ENCODE measurements at regions not wholly inside any gene's neighbourhood (a gene's known extent, or its start where the extent isn't known, plus 50 kb on each side); places are given as distances from the start of the nearest gene placed in this dataset.

DNA sequence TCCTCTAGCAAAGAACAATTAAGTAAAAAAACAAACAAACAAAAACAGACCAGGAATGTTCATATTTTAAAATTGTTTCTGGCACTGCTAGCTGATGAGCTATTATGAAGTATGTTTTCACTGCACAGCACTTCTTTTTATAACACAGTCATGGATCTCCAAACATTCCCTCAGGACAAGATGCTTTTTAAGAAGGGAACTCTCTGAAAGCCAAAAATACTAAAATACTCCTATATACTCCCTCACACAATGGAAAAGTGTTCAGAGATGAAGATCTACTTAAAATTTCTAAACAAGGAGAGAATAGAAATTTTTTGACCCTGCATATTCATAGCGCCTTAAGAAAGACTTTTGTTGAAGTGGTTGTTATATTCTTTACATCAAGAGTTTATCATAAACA, 926.8 kb downstream of the DIAPH3 start:
- Histone ChIP-seq H3K27me3 (ENCODE audit: insufficient read depth, low read depth) (no peaks in the 10 kb centered on the region), H3K36me3 (ENCODE audit: low read depth) (no peaks in the 10 kb centered on the region), H3K79me2 (ENCODE audit: low read depth) (no peaks in the 10 kb centered on the region), H3K27ac (no peak overlapping the region), H3K9me2 (ENCODE audit: insufficient read depth) (no peaks in the 10 kb centered on the region), H3F3A (ENCODE audit: insufficient read depth, low read depth) (no peaks in the 10 kb centered on the region), H3K4me3 (no peak overlapping the region), H3K4me1 (replicated peaks; ENCODE audit: insufficient read depth) (no peaks in the 10 kb centered on the region), H2AFZ (no peak overlapping the region), H3K4me2 (no peak overlapping the region), H3K9me3 (ENCODE audit: insufficient read depth, low read depth) (no peaks in the 10 kb centered on the region), H4K20me1 (ENCODE audit: insufficient read depth) (no peaks in the 10 kb centered on the region)
- DNase-seq: no peak
- TF ChIP-seq CTCF (conservative IDR thresholded peaks at IDR 0.05): no peak
- TF ChIP-seq EZH2 (IDR thresholded peaks at IDR 0.05; ENCODE audit: low read depth): no peak
- intact Hi-C loops (cut with micrococcal nuclease; ENCODE audit: unreplicated experiment): no loop called here
- BruUV-seq (replicated peaks): no TSS peak
- ChIA-PET POLR2A (ENCODE audit: unreplicated experiment) (no interaction called here), CTCF (no interaction called here)

DNA sequence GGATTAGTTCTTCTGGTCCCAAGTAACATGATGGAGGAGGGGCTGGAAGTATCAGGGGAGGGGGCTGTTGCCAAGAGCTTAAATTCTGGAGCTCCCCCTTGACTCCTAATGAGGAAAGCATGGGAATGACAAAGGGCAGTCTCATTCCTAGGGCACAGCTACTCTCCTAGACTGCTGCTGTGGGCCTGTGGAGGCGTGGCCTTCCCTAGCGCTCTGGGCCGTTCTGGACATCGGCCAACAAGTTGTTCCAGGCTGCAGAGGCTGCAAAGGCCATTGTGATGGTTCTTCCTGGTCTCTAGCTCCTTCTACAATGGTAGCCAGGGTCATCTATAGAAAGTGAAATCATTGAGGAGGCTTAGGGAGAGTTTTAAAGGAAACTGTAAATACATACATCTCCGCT, 916.6 kb downstream of the DIAPH3 start:
- Histone ChIP-seq H3K79me2 (ENCODE audit: low read depth) (no peaks in the 10 kb centered on the region), H2AFZ (no peak overlapping the region), H3F3A (ENCODE audit: insufficient read depth, low read depth) (no peaks in the 10 kb centered on the region), H3K4me1 (replicated peaks; ENCODE audit: insufficient read depth) (no peaks in the 10 kb centered on the region), H3K36me3 (ENCODE audit: low read depth) (no peaks in the 10 kb centered on the region), H3K9me2 (ENCODE audit: insufficient read depth) (no peaks in the 10 kb centered on the region), H3K4me3 (no peak overlapping the region), H3K27ac (no peak overlapping the region), H3K27me3 (ENCODE audit: insufficient read depth, low read depth) (no peaks in the 10 kb centered on the region; the same call in 1 of the 2 replicates), H3K4me2 (no peak overlapping the region), H4K20me1 (ENCODE audit: insufficient read depth) (no peaks in the 10 kb centered on the region), H3K9me3 (ENCODE audit: insufficient read depth, low read depth) (no peaks in the 10 kb centered on the region)
- no TSS peak for BruUV-seq (replicated peaks)
- CTCF ChIA-PET: no interaction called here
- DNase-seq: no peak
- intact Hi-C loops (cut with micrococcal nuclease; ENCODE audit: unreplicated experiment): no loop called here
- POLR2A ChIA-PET (ENCODE audit: unreplicated experiment): no interaction called here
- no peak for TF ChIP-seq CTCF (conservative IDR thresholded peaks at IDR 0.05)
- TF ChIP-seq EZH2 (IDR thresholded peaks at IDR 0.05; ENCODE audit: low read depth): no peak

GRCh38 chr13:59250336-59251189, 913.2 kb downstream of the DIAPH3 start:
- BruUV-seq (replicated peaks): no TSS peak
- Histone ChIP-seq H2AFZ (no peak overlapping the region), H3K9me3 (ENCODE audit: insufficient read depth, low read depth) (no peaks in the 10 kb centered on the region), H3K79me2 (ENCODE audit: low read depth) (no peaks in the 10 kb centered on the region), H3K4me3 (no peak overlapping the region), H4K20me1 (ENCODE audit: insufficient read depth) (no peaks in the 10 kb centered on the region), H3K27ac (no peak overlapping the region), H3K9me2 (ENCODE audit: insufficient read depth) (no peaks in the 10 kb centered on the region), H3K4me1 (replicated peaks; ENCODE audit: insufficient read depth) (no peaks in the 10 kb centered on the region), H3F3A (ENCODE audit: insufficient read depth, low read depth) (no peaks in the 10 kb centered on the region), H3K4me2 (no peak overlapping the region), H3K36me3 (ENCODE audit: low read depth) (no peaks in the 10 kb centered on the region), H3K27me3 (ENCODE audit: insufficient read depth, low read depth) (no peaks in the 10 kb centered on the region)
- no peak for TF ChIP-seq CTCF (conservative IDR thresholded peaks at IDR 0.05)
- TF ChIP-seq EZH2 (IDR thresholded peaks at IDR 0.05; ENCODE audit: low read depth): no peak
- ChIA-PET POLR2A (ENCODE audit: unreplicated experiment) (no interaction called here), CTCF (no interaction called here)
- intact Hi-C loops (cut with micrococcal nuclease; ENCODE audit: unreplicated experiment): no loop called here
- DNase-seq: no peak
